ENCODE measurements at regions not wholly inside any gene's neighbourhood (a gene's known extent, or its start where the extent isn't known, plus 50 kb on each side); places are given as distances from the start of the nearest gene placed in this dataset.

- TF ChIP-seq POLR2A (IDR thresholded peaks at IDR 0.05) = no peak
- TF ChIP-seq POLR2AphosphoS5 (IDR thresholded peaks at IDR 0.05) = no peak
- TF ChIP-seq CTCF (IDR thresholded peaks at IDR 0.05) = no peak
- TF ChIP-seq EP300 (IDR thresholded peaks at IDR 0.05) = no peak
Measured at GRCh38 chr2:16974688-16975087, 309.1 kb upstream of the CYRIA start.

All from sigmoid colon (tissue), 4 donors.